LNCaP clone FGC (cell line): ENCODE measurements at regions not wholly inside any gene's neighbourhood (a gene's known extent, or its start where the extent isn't known, plus 50 kb on each side); places are given as distances from the start of the nearest gene placed in this dataset.

ENCODE experiments used
- DNase-seq: peaks from one replicate; pipeline ENCODE4 v3.0.0-alpha.2; 2011; ENCODE audit warnings: low read depth
- H3K4me3 ChIP-seq: 2 replicates; pipeline ENCODE4 v1.5.1; 2011; ENCODE audit warnings: mild to moderate bottlenecking, low read depth, low read length, control low read depth
- CTCF ChIP-seq: IDR thresholded peaks from 2 replicates; pipeline ENCODE4 v1.5.1; 2012; ENCODE audit warnings: mild to moderate bottlenecking; ENCODE audit not compliant: control insufficient read depth, insufficient read depth; ENCODE audit errors: extremely low read depth

DNA sequence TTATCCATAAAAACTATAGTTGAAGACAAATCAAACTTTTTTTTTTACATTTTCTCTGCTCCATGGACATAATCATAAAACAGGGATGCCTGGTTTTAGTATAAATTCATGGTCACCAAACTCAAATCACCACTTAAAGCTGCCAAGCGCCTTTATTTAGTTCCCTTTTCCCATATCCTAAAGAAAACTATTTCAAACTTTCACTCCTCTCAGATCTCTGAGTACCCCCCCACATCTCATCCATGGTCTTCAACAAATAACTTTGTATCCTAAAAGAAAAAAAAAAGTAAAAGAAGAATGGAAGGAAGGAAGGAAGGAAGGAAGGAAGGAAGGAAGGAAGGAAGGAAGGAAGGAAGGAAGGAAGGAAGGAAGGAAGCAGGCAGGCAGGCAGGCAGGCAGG lies 1438.7 kb downstream of the C4orf33 start:
- H3K4me3 ChIP-seq = no peak overlapping the region
- no peak for DNase-seq
- no peak for TF ChIP-seq CTCF

- H3K4me3 ChIP-seq = no peak overlapping the region
- TF ChIP-seq CTCF = no peak
- DNase-seq = no peak
Observed at GRCh38 chr4:130542953-130543352, 1447.0 kb downstream of the C4orf33 start.

GRCh38 chr4:130545171-130545570 lies 1449.2 kb downstream of the C4orf33 start:
- no peak for TF ChIP-seq CTCF
- DNase-seq = no peak
- no peak overlapping the region for H3K4me3 ChIP-seq

GRCh38 chr4:130545596-130545995 lies 1449.6 kb downstream of the C4orf33 start:
- H3K4me3 ChIP-seq = no peak overlapping the region
- DNase-seq = no peak
- TF ChIP-seq CTCF = no peak

- TF ChIP-seq CTCF = no peak
- no peak overlapping the region for H3K4me3 ChIP-seq
- DNase-seq = no peak
Observed at GRCh38 chr4:130559268-130559667, 1463.3 kb downstream of the C4orf33 start.

- TF ChIP-seq CTCF = peak; percentile 58; the same call in 1 of the 2 replicates
- DNase-seq = no peak
- H3K4me3 ChIP-seq = peak overlapping the region; percentile 28
Observed at GRCh38 chr4:130563185-130563888, 1467.4 kb downstream of the C4orf33 start.

DNA sequence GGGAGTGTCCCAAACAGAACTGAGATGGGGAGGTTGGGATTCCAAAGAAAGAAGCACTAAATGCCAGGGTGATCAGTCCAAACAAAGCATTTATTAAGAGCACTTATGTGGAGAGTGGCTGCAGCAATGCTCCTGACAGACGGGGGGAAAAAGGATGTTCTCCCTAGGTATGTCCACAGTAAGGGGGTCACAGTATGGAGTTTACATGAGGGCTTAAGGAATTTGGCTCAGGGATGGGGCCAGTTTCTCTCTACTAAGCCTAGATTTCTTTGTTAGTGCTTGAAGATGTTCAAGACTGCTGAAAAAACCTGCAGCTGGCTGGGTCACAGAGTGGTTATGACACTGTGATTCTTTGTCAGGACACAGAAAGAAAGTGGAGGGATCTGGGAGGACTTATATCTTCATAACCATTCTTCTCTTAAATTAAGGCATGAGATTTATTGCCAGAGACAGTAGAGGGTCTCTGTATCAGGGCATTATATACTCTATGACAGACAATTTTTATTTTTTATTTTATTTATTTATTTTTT lies 1468.0 kb downstream of the C4orf33 start:
- DNase-seq = no peak
- no peak for TF ChIP-seq CTCF
- peak overlapping the region; percentile 28 for H3K4me3 ChIP-seq
